Ishikawa (cell line): ENCODE measurements at regions not wholly inside any gene's neighbourhood (a gene's known extent, or its start where the extent isn't known, plus 50 kb on each side); places are given as distances from the start of the nearest gene placed in this dataset.

Experiments used
- CEBPB ChIP-seq: IDR thresholded peaks from 2 replicates; pipeline ENCODE4 v1.6.1; 2012
- CREB1 ChIP-seq: IDR thresholded peaks from 2 replicates; pipeline ENCODE4 v1.6.1; 2012; ENCODE audit warnings: low read depth
- EGR1 ChIP-seq: IDR thresholded peaks from 2 replicates; pipeline ENCODE4 v1.6.1; 2012
- EP300 ChIP-seq: IDR thresholded peaks from 2 replicates; pipeline ENCODE4 v1.6.1; 2012; ENCODE audit warnings: borderline replicate concordance
- FOXM1 ChIP-seq: IDR thresholded peaks from 2 replicates; pipeline ENCODE4 v1.6.1; 2012; ENCODE audit warnings: low read depth, borderline replicate concordance
- NFIC ChIP-seq: IDR thresholded peaks from 2 replicates; pipeline ENCODE4 v1.6.1; 2012
- TAF1 ChIP-seq: IDR thresholded peaks from 2 replicates; pipeline ENCODE4 v1.6.1; 2012; ENCODE audit warnings: low read depth, mild to moderate bottlenecking

DNA sequence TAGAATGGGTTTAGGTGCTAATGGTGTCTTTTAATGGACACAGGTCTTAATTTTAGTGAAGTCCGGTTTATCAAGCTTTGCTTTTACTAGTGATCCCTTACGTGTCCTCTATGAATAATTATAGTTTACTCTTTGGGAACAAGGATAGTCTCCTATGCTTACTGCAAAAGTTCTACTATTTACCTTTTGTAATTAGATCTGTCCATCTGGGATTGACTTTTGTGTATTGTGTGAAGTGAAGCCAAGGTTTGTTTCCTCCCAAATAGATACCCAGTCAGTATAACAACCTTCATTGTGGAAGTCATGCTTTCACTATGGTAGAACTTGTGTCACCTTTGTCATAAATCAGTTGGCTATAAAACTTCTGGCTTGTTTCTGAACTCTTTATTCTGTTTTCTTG lies 740.9 kb upstream of the CRIM1 start:
- TF ChIP-seq CREB1 (no peak), TAF1 (no peak), NFIC (no peak), EP300 (no peak), CEBPB (no peak), FOXM1 (no peak), EGR1 (no peak)
